Inflammatory macrophage (primary cell): ENCODE measurements at regions not wholly inside any gene's neighbourhood (a gene's known extent, or its start where the extent isn't known, plus 50 kb on each side); places are given as distances from the start of the nearest gene placed in this dataset.

Experiments used
- DNase-seq, 2 donors: peaks; one replicate each; pipeline ENCODE4 v3.0.0-alpha.2; 2020 to 2022

- DNase-seq: no peak
Observed at GRCh38 chr13:84524586-84524985, 642.3 kb upstream of the SLITRK1 start.

- no peak for DNase-seq
Observed at GRCh38 chr13:84500016-84500415, 617.7 kb upstream of the SLITRK1 start.

- DNase-seq: no peak
Observed at GRCh38 chr13:84497613-84498012, 615.3 kb upstream of the SLITRK1 start.

- no peak for DNase-seq
Observed at GRCh38 chr13:84491952-84492351, 609.7 kb upstream of the SLITRK1 start.

- no peak for DNase-seq
Observed at GRCh38 chr13:84487752-84488151, 605.5 kb upstream of the SLITRK1 start.

- DNase-seq: no peak
Observed at GRCh38 chr13:84481958-84482357, 599.7 kb upstream of the SLITRK1 start.

- no peak for DNase-seq
Observed at GRCh38 chr13:84479656-84480055, 597.4 kb upstream of the SLITRK1 start.

- DNase-seq: no peak
Observed at GRCh38 chr13:84470528-84470927, 588.3 kb upstream of the SLITRK1 start.

GRCh38 chr13:84466461-84466860 lies 584.2 kb upstream of the SLITRK1 start:
- no peak for DNase-seq

- DNase-seq: no peak
Observed at GRCh38 chr13:84460989-84461388, 578.7 kb upstream of the SLITRK1 start.

GRCh38 chr13:84455143-84455905 lies 573.0 kb upstream of the SLITRK1 start:
- DNase-seq: no peak

- no peak for DNase-seq
Observed at GRCh38 chr13:84447640-84447978, 565.3 kb upstream of the SLITRK1 start.

- no peak for DNase-seq
Observed at GRCh38 chr13:84446972-84447639, 564.8 kb upstream of the SLITRK1 start.

GRCh38 chr13:84445776-84446175 lies 563.5 kb upstream of the SLITRK1 start:
- no peak for DNase-seq

GRCh38 chr13:84443463-84443862 lies 561.2 kb upstream of the SLITRK1 start:
- DNase-seq: no peak

- peak in 1 of 2 donors; percentile 6 for DNase-seq
Observed at GRCh38 chr13:84439108-84439507, 556.8 kb upstream of the SLITRK1 start.

- no peak for DNase-seq
Observed at GRCh38 chr13:84433024-84433423, 550.8 kb upstream of the SLITRK1 start.

GRCh38 chr13:84431646-84432045 lies 549.4 kb upstream of the SLITRK1 start:
- no peak for DNase-seq

GRCh38 chr13:84430446-84430845 lies 548.2 kb upstream of the SLITRK1 start:
- DNase-seq: no peak

- DNase-seq: no peak
Observed at GRCh38 chr13:84430015-84430414, 547.7 kb upstream of the SLITRK1 start.

GRCh38 chr13:84418041-84418440 lies 535.8 kb upstream of the SLITRK1 start:
- no peak for DNase-seq

GRCh38 chr13:84417416-84417815 lies 535.1 kb upstream of the SLITRK1 start:
- DNase-seq: no peak

- no peak for DNase-seq
Observed at GRCh38 chr13:84413016-84413415, 530.7 kb upstream of the SLITRK1 start.

GRCh38 chr13:84405286-84405685 lies 523.0 kb upstream of the SLITRK1 start:
- no peak for DNase-seq

- no peak for DNase-seq
Observed at GRCh38 chr13:84400706-84401105, 518.4 kb upstream of the SLITRK1 start.
